GM18951 (cell line): ENCODE measurements at regions not wholly inside any gene's neighbourhood (a gene's known extent, or its start where the extent isn't known, plus 50 kb on each side); places are given as distances from the start of the nearest gene placed in this dataset.

Source experiments
- POLR2A ChIP-seq: IDR thresholded peaks from 4 replicates; pipeline ENCODE4 v1.6.1; 2011; ENCODE audit warnings: mild to moderate bottlenecking; ENCODE audit not compliant: insufficient read length, insufficient read depth; ENCODE audit errors: extremely low read depth
- in situ Hi-C: fragments of 300-500 bp; cut with MboI; formaldehyde crosslinking; loops from one replicate; pipeline ENCODE4 v1.12.0; 2022; ENCODE audit warnings: low sequenced_read_pairs, mixed read lengths, inconsistent platforms; ENCODE audit not compliant: unreplicated experiment

DNA sequence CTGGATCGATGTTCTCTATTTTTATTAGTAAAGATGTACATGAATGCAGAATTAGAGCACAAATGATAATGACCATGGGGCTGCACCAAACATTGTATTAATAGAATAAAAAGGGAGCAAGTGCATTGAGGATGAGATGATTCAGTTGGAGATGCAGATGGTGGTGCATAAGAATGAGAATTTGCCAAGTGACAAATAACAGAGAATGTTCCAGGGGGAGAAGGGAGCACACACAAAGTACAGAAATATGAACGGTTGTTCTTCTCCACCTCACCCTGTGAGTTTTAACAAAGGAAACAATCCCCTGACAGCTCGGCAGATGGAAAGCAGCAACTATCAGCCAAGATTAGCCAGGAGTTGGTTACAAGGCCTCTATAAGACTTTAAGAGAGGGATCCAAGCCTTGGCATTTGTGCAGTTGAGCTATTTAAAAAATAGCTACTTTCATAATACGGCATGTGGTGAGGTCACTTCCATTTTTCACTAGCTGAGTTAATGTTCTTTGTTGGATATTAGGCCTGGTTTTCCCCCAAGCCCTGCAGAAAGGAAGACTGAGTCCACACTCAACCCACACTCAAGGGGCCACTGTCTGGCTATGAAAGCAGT, 462.5 kb downstream of the TNS3 start:
- TF ChIP-seq POLR2A = no peak
- in situ Hi-C loops = no loop called here

- no peak for TF ChIP-seq POLR2A
- in situ Hi-C loops = no loop called here
These were observed 477.7 kb downstream of the TNS3 start for GRCh38 chr7:47104206-47104549.

- no peak for TF ChIP-seq POLR2A
- in situ Hi-C loops = no loop called here
These were observed 478.3 kb downstream of the TNS3 start for GRCh38 chr7:47103498-47104205.

DNA sequence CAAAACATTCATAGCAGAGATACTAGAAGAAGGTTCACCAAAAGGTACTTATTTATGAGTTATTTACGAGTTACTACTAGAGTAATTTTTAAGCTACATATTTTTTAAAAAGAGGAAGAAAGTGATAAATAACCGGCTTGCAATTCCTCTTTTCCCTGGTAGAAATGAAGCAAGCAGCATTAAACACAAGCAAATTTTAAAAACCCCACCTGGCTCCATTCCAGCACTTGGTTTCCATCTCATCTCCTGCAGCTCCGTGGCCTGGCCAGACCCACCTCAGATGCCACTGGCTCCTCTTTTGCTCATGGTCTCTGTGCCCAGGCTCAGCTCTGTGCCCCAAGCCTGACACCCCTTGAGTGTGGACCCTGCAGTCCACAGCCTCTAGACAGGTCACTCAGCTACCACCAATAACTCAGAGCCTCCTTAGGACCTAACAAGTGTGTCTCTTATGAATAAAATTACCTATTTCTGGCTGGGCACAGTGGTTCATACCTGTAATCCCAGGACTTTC, 479.5 kb downstream of the TNS3 start:
- in situ Hi-C loops = no loop called here
- no peak for TF ChIP-seq POLR2A

GRCh38 chr7:47100817-47101435, 481.0 kb downstream of the TNS3 start:
- in situ Hi-C loops = no loop called here
- no peak for TF ChIP-seq POLR2A

GRCh38 chr7:47100148-47100816, 481.6 kb downstream of the TNS3 start:
- in situ Hi-C loops = no loop called here
- TF ChIP-seq POLR2A = no peak

DNA sequence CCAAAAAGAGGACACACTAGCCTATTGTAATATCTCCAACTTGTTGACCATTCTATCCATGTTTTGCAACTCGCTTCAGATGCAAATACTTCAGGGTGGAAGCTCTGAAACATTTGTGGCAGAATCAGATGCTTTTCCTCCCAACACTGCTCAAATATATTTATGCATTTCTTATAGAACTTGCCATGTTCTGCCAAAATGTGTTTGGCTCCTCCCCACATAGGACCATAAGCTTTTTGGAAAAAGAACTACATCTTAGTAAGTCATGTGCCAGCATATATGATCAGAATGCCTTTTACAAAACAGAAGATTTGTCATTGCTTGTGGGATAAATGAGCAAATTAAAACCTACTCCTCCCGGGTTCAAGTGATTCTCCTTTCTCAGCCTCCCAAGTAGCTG, 484.5 kb downstream of the TNS3 start:
- no peak for TF ChIP-seq POLR2A
- in situ Hi-C loops = loop anchor here (10.0 to 25.0 kb wide), 2 partner anchors 87 to 1185 kb away; partner anchors contain the start of gene IGFBP3

- in situ Hi-C loops = loop anchor here (10.0 to 25.0 kb wide), 2 partner anchors 89 to 1184 kb away; partner anchors contain the start of gene IGFBP3
These were observed 486.0 kb downstream of the TNS3 start for GRCh38 chr7:47095946-47096345.

GRCh38 chr7:47094462-47094861, 487.4 kb downstream of the TNS3 start:
- in situ Hi-C loops = loop anchor here (10.0 to 25.0 kb wide), 2 partner anchors 90 to 1182 kb away; partner anchors contain the start of gene IGFBP3
- TF ChIP-seq POLR2A = no peak

More at GRCh38 chr7:47095946-47096345, 486.0 kb downstream of the TNS3 start:
- TF ChIP-seq POLR2A = no peak

- in situ Hi-C loops = loop anchor here (10.0 to 25.0 kb wide), 2 partner anchors 91 to 1181 kb away; partner anchors contain the start of gene IGFBP3
- TF ChIP-seq POLR2A = no peak
These were observed 488.3 kb downstream of the TNS3 start for GRCh38 chr7:47093320-47094234.

DNA sequence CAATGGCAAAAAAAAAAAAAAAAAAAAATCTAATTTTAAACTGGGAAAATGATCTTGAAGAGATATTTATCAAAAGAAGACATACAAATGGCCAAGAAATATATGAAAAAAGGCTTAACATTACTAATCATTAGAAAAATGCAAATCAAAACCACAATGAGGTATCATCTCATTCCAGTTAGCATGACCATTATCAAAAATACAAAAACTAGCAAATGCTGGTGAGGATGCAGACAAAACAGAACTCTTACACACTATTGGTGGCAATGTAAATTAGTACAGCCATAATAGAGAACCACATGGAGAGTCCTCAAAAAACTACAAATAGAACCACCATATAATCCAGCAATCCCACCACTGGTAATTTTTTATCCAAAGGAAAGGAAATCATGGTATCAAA, 489.6 kb downstream of the TNS3 start:
- no peak for TF ChIP-seq POLR2A
- in situ Hi-C loops = loop anchor here (10.0 to 25.0 kb wide), 2 partner anchors 92 to 1180 kb away; partner anchors contain the start of gene IGFBP3

DNA sequence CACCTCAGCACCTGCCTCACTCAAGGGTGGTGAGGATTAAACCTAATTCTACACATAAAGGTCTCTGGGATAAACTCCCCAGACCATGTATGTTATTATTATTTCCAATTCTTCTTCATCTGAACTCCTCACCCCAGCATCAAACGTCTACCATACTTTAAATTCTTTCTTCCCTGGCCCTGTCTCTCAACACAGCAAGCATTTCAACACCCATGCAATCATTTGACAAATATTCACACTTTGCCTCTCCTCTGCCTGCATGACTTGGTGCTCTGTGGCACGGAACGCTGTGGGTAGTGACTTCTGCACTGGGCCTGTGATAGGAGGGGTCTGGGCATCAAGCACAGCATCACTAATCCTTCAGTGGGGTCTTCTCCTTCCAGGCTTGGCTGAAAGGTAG, 490.8 kb downstream of the TNS3 start:
- TF ChIP-seq POLR2A = no peak
- in situ Hi-C loops = loop anchor here (10.0 to 25.0 kb wide), 2 partner anchors 94 to 1179 kb away; partner anchors contain the start of gene IGFBP3
